HEK293 (cell line): ENCODE measurements at regions not wholly inside any gene's neighbourhood (a gene's known extent, or its start where the extent isn't known, plus 50 kb on each side); places are given as distances from the start of the nearest gene placed in this dataset.

ENCODE experiments used
- CTCF ChIA-PET: fragments of 350-600 bp; formaldehyde crosslinking; extraction: SDS; loops from one replicate; lab custom pipeline; 2021; ENCODE audit warnings: antibody characterized with exemption; lab: Yijun Ruan, JAX
- POLR2A ChIA-PET: fragments of 300-600 bp; formaldehyde crosslinking; extraction: SDS; loops from one replicate; lab custom pipeline; 2020; ENCODE audit warnings: antibody characterized with exemption, inconsistent platforms; lab: Yijun Ruan, JAX
- H3K27ac ChIP-seq: fragments of 200-500 bp; sonication (Bioruptor generic); 2 replicates; pipeline ENCODE4 v1.5.1; 2014; ENCODE audit warnings: low read depth, low read length, control low read depth, inconsistent platforms; ENCODE audit errors: extremely low read depth
- H3K36me3 ChIP-seq, 2 experiments: fragments of 200-500 bp in 1 of 2; sonication (Bioruptor generic) in 1 of 2; 1 replicate in 1 of 2; 2 replicates in 1 of 2; pipeline ENCODE4 v1.5.1; 2014 to 2017; ENCODE audit warnings: inconsistent platforms in 2 of 2, low read length in 2 of 2; ENCODE audit not compliant: control insufficient read depth in 2 of 2, insufficient read depth in 1 of 2
- H3K4me1 ChIP-seq: fragments of 200-500 bp; sonication (Bioruptor generic); 2 replicates; pipeline ENCODE4 v1.5.1; 2014; ENCODE audit warnings: mild to moderate bottlenecking, low read length, inconsistent platforms; ENCODE audit not compliant: control insufficient read depth, insufficient read depth
- H3K4me3 ChIP-seq: 2 replicates; pipeline ENCODE4 v1.5.1; 2011; ENCODE audit warnings: low read depth, mild to moderate bottlenecking, control low read depth, low read length, moderate library complexity
- H3K9me3 ChIP-seq: fragments of 200-500 bp; sonication (Bioruptor generic); 2 replicates; pipeline ENCODE4 v1.5.1; 2014; ENCODE audit warnings: low read depth, low read length, inconsistent platforms; ENCODE audit not compliant: control insufficient read depth, insufficient read depth
- CTCF ChIP-seq: fragments of 450-650 bp; formaldehyde crosslinking; IDR thresholded peaks from 2 replicates; pipeline ENCODE4 v1.5.1; 2016; ENCODE audit warnings: missing biosample characterization, missing genetic modification characterization
- ELK4 ChIP-seq: IDR thresholded peaks from 2 replicates; pipeline ENCODE4 v1.6.1; 2011; ENCODE audit warnings: mild to moderate bottlenecking, low read depth, low read length, borderline replicate concordance
- FEZF1 ChIP-seq: fragments of 450-650 bp; formaldehyde crosslinking; IDR thresholded peaks from 2 replicates; pipeline ENCODE4 v1.5.1; 2016; ENCODE audit warnings: missing biosample characterization, missing genetic modification characterization
- MZF1 ChIP-seq: fragments of 450-650 bp; formaldehyde crosslinking; IDR thresholded peaks from 2 replicates; pipeline ENCODE4 v1.5.1; 2017; ENCODE audit warnings: missing biosample characterization, missing genetic modification characterization, borderline replicate concordance
- PRDM10 ChIP-seq: fragments of 450-650 bp; formaldehyde crosslinking; IDR thresholded peaks from 2 replicates; pipeline ENCODE4 v1.5.1; 2016; ENCODE audit warnings: missing biosample characterization, missing genetic modification characterization
- SP2 ChIP-seq: fragments of 450-650 bp; formaldehyde crosslinking; IDR thresholded peaks from 2 replicates; pipeline ENCODE4 v1.5.1; 2016; ENCODE audit warnings: missing biosample characterization, missing genetic modification characterization
- YY2 ChIP-seq: fragments of 450-650 bp; formaldehyde crosslinking; IDR thresholded peaks from 2 replicates; pipeline ENCODE4 v1.5.1; 2016; ENCODE audit warnings: missing biosample characterization, missing genetic modification characterization
- ZBTB49 ChIP-seq: fragments of 450-650 bp; formaldehyde crosslinking; IDR thresholded peaks from 2 replicates; pipeline ENCODE4 v1.5.1; 2016; ENCODE audit warnings: missing biosample characterization, missing genetic modification characterization, low read depth
- ZNF16 ChIP-seq: fragments of 450-650 bp; formaldehyde crosslinking; IDR thresholded peaks from 2 replicates; pipeline ENCODE4 v1.5.1; 2016; ENCODE audit warnings: low read depth, missing biosample characterization, missing genetic modification characterization
- ZNF214 ChIP-seq: fragments of 450-650 bp; formaldehyde crosslinking; IDR thresholded peaks from 2 replicates; pipeline ENCODE4 v1.5.1; 2017; ENCODE audit warnings: missing biosample characterization, mild to moderate bottlenecking, missing genetic modification characterization, borderline replicate concordance
- ZNF223 ChIP-seq: fragments of 450-650 bp; formaldehyde crosslinking; IDR thresholded peaks from 2 replicates; pipeline ENCODE4 v1.5.1; 2016; ENCODE audit warnings: missing biosample characterization, missing genetic modification characterization
- ZNF292 ChIP-seq: fragments of 450-650 bp; formaldehyde crosslinking; IDR thresholded peaks from 2 replicates; pipeline ENCODE4 v1.5.1; 2016; ENCODE audit warnings: low read depth, missing biosample characterization, missing genetic modification characterization, borderline replicate concordance
- ZNF311 ChIP-seq: fragments of 450-650 bp; formaldehyde crosslinking; IDR thresholded peaks from 2 replicates; pipeline ENCODE4 v1.5.1; 2017; ENCODE audit warnings: missing biosample characterization, missing genetic modification characterization, borderline replicate concordance
- ZNF391 ChIP-seq: fragments of 450-650 bp; formaldehyde crosslinking; IDR thresholded peaks from 2 replicates; pipeline ENCODE4 v1.5.1; 2016; ENCODE audit warnings: low read depth, missing biosample characterization, missing genetic modification characterization, borderline replicate concordance
- ZNF398 ChIP-seq: fragments of 450-650 bp; formaldehyde crosslinking; IDR thresholded peaks from 2 replicates; pipeline ENCODE4 v1.5.1; 2017; ENCODE audit warnings: missing biosample characterization, missing genetic modification characterization
- ZNF48 ChIP-seq: fragments of 450-650 bp; formaldehyde crosslinking; IDR thresholded peaks from 2 replicates; pipeline ENCODE4 v1.5.1; 2016; ENCODE audit warnings: missing biosample characterization, missing genetic modification characterization
- ZNF510 ChIP-seq: fragments of 450-650 bp; formaldehyde crosslinking; IDR thresholded peaks from 2 replicates; pipeline ENCODE4 v1.5.1; 2018; ENCODE audit warnings: mild to moderate bottlenecking, missing genetic modification characterization, missing biosample characterization; ENCODE audit not compliant: insufficient replicate concordance
- ZNF544 ChIP-seq: fragments of 450-650 bp; formaldehyde crosslinking; IDR thresholded peaks from 2 replicates; pipeline ENCODE4 v1.5.0; 2017; ENCODE audit warnings: missing biosample characterization, missing genetic modification characterization
- ZNF629 ChIP-seq: fragments of 450-650 bp; formaldehyde crosslinking; IDR thresholded peaks from 2 replicates; pipeline ENCODE4 v1.5.1; 2017; ENCODE audit warnings: missing biosample characterization, missing genetic modification characterization
- ZNF660 ChIP-seq: fragments of 450-650 bp; IDR thresholded peaks from 2 replicates; pipeline ENCODE4 v1.5.1; 2018; ENCODE audit warnings: missing biosample characterization, mild to moderate bottlenecking, missing genetic modification characterization

- no peaks in the 10 kb centered on the region for H3K36me3 ChIP-seq
- TF ChIP-seq ZNF16 (tag by site-specific recombination) (no peak), ZNF660 (tag by site-specific recombination) (no peak), ZNF629 (tag by site-specific recombination) (no peak), ZNF223 (tag by site-specific recombination) (no peak), ZNF214 (no peak), YY2 (tag by site-specific recombination) (no peak), ZNF311 (tag by site-specific recombination) (no peak), CTCF (tag by site-specific recombination) (no peak), ELK4 (no peak), FEZF1 (no peak), PRDM10 (tag by site-specific recombination) (no peak), SP2 (tag by site-specific recombination) (no peak), ZNF510 (tag by site-specific recombination) (no peak), ZNF398 (tag by site-specific recombination) (no peak), ZBTB49 (no peak), ZNF292 (tag by site-specific recombination) (no peak), ZNF544 (tag by site-specific recombination) (no peak), MZF1 (tag by site-specific recombination) (no peak), ZNF391 (tag by site-specific recombination) (no peak), ZNF48 (no peak)
- TF ChIP-seq, all 188 proteins: peak for 0
- Histone ChIP-seq H3K4me1 (peaks cover 9% of the 10 kb centered on the region; the same call in 1 of the 2 replicates), H3K27ac (no peak overlapping the region), H3K9me3 (no peaks in the 10 kb centered on the region), H3K4me3 (no peak overlapping the region)
- CTCF ChIA-PET, result interaction anchor here (1.0 kb wide), 1 partner anchor 46 kb away, joined by 3 read pairs; no protein-coding TSS in a partner anchor
- POLR2A ChIA-PET, result interaction anchor here (0.9 to 1.3 kb wide), 2 partner anchors 9 to 33 kb away, joined by 4 read pairs; no protein-coding TSS in a partner anchor
Measured at GRCh38 chr16:51524070-51524469, 373.0 kb upstream of the SALL1 start.
